SK-N-MC (cell line): ENCODE measurements at regions not wholly inside any gene's neighbourhood (a gene's known extent, or its start where the extent isn't known, plus 50 kb on each side); places are given as distances from the start of the nearest gene placed in this dataset.

Source experiments
- DNase-seq: peaks from one replicate; pipeline ENCODE4 v3.0.0-alpha.2; 2011; ENCODE audit warnings: low read depth, low spot score
- H3K27ac ChIP-seq: fragments of 200-600 bp; sonication (generic); 2 replicates; pipeline ENCODE4 v1.5.1; 2016; ENCODE audit warnings: mixed run types
- H3K36me3 ChIP-seq: fragments of 200-600 bp; sonication (generic); 2 replicates; pipeline ENCODE4 v1.6.1; 2017; ENCODE audit warnings: antibody characterized with exemption, low read length, mixed read lengths; ENCODE audit not compliant: insufficient read depth
- H3K4me3 ChIP-seq: fragments of 200-600 bp; sonication (generic); 2 replicates; pipeline ENCODE4 v1.5.1; 2016
- H3K9ac ChIP-seq: fragments of 200-600 bp; sonication (generic); 2 replicates; pipeline ENCODE4 v1.8.0; 2017; ENCODE audit warnings: mixed run types, mixed read lengths; ENCODE audit not compliant: insufficient read length
- H3K9me3 ChIP-seq: fragments of 200-600 bp; sonication (generic); 2 replicates; pipeline ENCODE4 v1.6.1; 2017; ENCODE audit warnings: low read depth, mild to moderate bottlenecking, antibody characterized with exemption, low read length, moderate library complexity, mixed read lengths
- EZH2 ChIP-seq: fragments of 200-600 bp; sonication (generic); IDR thresholded peaks from one replicate; pipeline ENCODE4 v1.6.1; 2017; ENCODE audit warnings: antibody characterized with exemption
- FOXP2 ChIP-seq: optimal IDR thresholded peaks from 2 replicates; pipeline ENCODE3; 2011; ENCODE audit warnings: mild to moderate bottlenecking, moderate library complexity; ENCODE audit not compliant: insufficient read depth; ENCODE audit errors: extremely low read length, control extremely low read depth
- POLR2AphosphoS5 ChIP-seq: IDR thresholded peaks from 2 replicates; pipeline ENCODE4 v1.6.1; 2012; ENCODE audit warnings: mild to moderate bottlenecking, low read depth, low read length, borderline replicate concordance

GRCh38 chr5:27503813-27504212 lies 465.4 kb upstream of the CDH9 start:
- Histone ChIP-seq H3K9ac (no peak overlapping the region), H3K36me3 (no peaks in the 10 kb centered on the region), H3K27ac (no peak overlapping the region), H3K9me3 (no peaks in the 10 kb centered on the region), H3K4me3 (no peak overlapping the region)
- TF ChIP-seq POLR2AphosphoS5: no peak
- no peak for TF ChIP-seq EZH2
- no peak for TF ChIP-seq FOXP2
- no peak for DNase-seq

GRCh38 chr5:27502236-27502635 lies 463.9 kb upstream of the CDH9 start:
- TF ChIP-seq FOXP2 (no peak), POLR2AphosphoS5 (no peak), EZH2 (no peak)
- H3K36me3 ChIP-seq: no peaks in the 10 kb centered on the region
- H3K9me3 ChIP-seq: no peaks in the 10 kb centered on the region
- no peak overlapping the region for H3K9ac ChIP-seq
- no peak overlapping the region for H3K27ac ChIP-seq
- DNase-seq: no peak
- H3K4me3 ChIP-seq: no peak overlapping the region

DNA sequence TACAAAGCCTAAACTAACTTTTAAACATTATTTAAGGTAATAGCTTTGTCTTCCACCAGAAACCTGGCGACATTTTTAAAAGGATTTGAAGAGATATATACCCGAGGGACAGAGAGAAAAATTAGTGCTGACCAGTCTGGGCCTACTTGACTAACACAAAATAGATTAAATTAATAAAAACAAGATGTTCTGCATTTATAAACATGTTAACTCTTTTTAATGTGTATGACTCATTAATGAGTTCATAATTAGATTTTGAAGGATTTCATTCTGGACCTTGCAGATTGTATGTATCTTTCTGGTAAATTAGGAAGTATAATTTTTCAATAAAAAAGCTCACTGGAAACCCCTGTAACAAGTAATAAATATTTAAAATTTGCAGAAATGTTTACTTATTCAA lies 459.1 kb upstream of the CDH9 start:
- no peak for DNase-seq
- Histone ChIP-seq H3K36me3 (no peaks in the 10 kb centered on the region), H3K9ac (no peak overlapping the region), H3K9me3 (no peaks in the 10 kb centered on the region), H3K27ac (no peak overlapping the region), H3K4me3 (no peak overlapping the region)
- TF ChIP-seq POLR2AphosphoS5 (no peak), EZH2 (no peak), FOXP2 (no peak)

- no peak for DNase-seq
- Histone ChIP-seq H3K4me3 (no peak overlapping the region), H3K27ac (no peak overlapping the region), H3K36me3 (no peaks in the 10 kb centered on the region), H3K9me3 (no peaks in the 10 kb centered on the region), H3K9ac (no peak overlapping the region)
- no peak for TF ChIP-seq EZH2
- no peak for TF ChIP-seq FOXP2
- TF ChIP-seq POLR2AphosphoS5: no peak
Observed at GRCh38 chr5:27494887-27495286, 456.5 kb upstream of the CDH9 start.

GRCh38 chr5:27491746-27492439 lies 453.5 kb upstream of the CDH9 start:
- no peak for TF ChIP-seq POLR2AphosphoS5
- TF ChIP-seq EZH2: no peak
- TF ChIP-seq FOXP2: no peak
- no peaks in the 10 kb centered on the region for H3K9me3 ChIP-seq
- no peak overlapping the region for H3K27ac ChIP-seq
- no peak overlapping the region for H3K4me3 ChIP-seq
- H3K36me3 ChIP-seq: no peaks in the 10 kb centered on the region
- DNase-seq: no peak
- H3K9ac ChIP-seq: no peak overlapping the region

DNA sequence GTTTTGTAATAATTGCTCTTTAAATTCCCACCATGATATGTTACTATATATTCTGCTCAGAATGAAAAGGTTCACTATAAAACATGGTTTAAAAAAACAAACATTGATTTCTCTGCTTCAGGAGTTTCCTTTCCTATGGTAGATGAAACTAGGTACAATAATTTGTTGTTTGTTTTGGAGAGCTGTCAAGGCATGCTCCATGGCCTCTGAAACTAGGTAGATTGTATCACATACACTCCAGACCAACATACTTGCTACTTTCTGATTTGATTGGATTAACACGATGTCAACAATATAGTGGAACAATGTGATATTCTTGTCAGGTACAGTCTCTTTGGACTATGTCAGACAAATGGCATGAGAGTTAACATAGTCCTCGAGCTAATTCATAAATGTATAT lies 452.7 kb upstream of the CDH9 start:
- Histone ChIP-seq H3K27ac (no peak overlapping the region), H3K36me3 (no peaks in the 10 kb centered on the region), H3K9me3 (no peaks in the 10 kb centered on the region), H3K9ac (no peak overlapping the region), H3K4me3 (no peak overlapping the region)
- DNase-seq: no peak
- no peak for TF ChIP-seq EZH2
- no peak for TF ChIP-seq POLR2AphosphoS5
- TF ChIP-seq FOXP2: no peak

DNA sequence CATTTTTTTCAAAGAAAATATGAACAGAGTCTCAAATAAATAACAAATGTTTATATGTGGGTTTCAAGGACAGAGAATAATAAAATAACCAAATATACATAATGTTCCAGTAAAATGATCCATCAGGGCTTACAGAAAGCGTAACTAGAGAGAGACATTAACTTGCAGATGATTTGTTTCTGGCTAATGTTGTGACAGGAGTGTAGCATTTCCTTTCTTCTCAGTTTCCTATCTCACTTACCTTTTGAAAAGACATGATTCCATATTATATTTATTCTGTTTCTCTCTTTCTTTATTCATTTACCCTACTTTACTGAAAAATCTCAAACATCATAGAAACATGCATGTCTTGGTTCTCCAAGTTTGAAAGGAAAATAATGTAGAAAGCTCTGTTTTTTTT lies 451.3 kb upstream of the CDH9 start:
- no peaks in the 10 kb centered on the region for H3K9me3 ChIP-seq
- no peak overlapping the region for H3K27ac ChIP-seq
- no peaks in the 10 kb centered on the region for H3K36me3 ChIP-seq
- H3K9ac ChIP-seq: no peak overlapping the region
- TF ChIP-seq FOXP2 (no peak), EZH2 (no peak), POLR2AphosphoS5 (no peak)
- DNase-seq: no peak
- no peak overlapping the region for H3K4me3 ChIP-seq

DNA sequence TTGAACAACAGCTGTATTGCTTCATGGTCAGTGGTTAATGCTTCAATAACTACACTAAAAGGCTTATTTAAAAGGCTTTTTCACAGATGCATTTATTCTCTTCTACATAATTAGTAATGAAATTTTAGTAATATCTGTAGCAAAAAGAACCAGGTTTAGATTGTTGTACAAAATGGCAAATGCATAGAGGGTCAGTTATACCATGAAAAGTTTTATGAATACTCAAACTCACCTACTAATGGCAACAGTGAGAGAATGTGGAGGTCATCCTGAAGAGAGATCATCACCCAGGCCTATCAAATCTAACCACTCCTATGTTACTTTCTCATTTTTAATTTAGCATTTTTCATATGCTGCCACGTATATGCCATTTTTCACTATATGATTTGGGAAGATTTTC lies 444.3 kb upstream of the CDH9 start:
- no peak for DNase-seq
- no peak overlapping the region for H3K27ac ChIP-seq
- H3K9ac ChIP-seq: no peak overlapping the region
- no peaks in the 10 kb centered on the region for H3K9me3 ChIP-seq
- TF ChIP-seq POLR2AphosphoS5 (no peak), FOXP2 (no peak), EZH2 (no peak)
- H3K4me3 ChIP-seq: no peak overlapping the region
- no peaks in the 10 kb centered on the region for H3K36me3 ChIP-seq

DNA sequence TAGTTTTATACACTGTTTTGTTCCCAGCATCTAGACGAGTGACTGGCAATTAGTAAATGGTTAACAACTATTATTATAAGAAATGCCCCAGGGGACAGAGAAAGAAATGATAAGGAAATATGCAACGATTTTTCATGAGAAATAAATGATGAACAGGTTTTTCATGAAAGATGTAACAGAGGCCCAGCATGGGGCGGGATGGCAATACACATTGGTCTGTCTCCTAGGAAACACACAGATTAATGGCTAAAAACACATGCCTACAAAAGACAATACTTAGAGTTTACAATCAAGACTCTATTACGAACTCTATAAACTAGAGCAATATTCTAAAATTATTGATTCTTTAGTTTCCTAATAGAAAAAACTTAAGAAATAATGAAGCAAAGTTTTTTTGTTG lies 441.5 kb upstream of the CDH9 start:
- Histone ChIP-seq H3K4me3 (no peak overlapping the region), H3K27ac (no peak overlapping the region), H3K9me3 (no peaks in the 10 kb centered on the region), H3K9ac (no peak overlapping the region), H3K36me3 (no peaks in the 10 kb centered on the region)
- TF ChIP-seq POLR2AphosphoS5 (no peak), FOXP2 (no peak), EZH2 (no peak)
- no peak for DNase-seq
